Caco-2 (cell line): ENCODE measurements at regions not wholly inside any gene's neighbourhood (a gene's known extent, or its start where the extent isn't known, plus 50 kb on each side); places are given as distances from the start of the nearest gene placed in this dataset.

Source experiments
- BruUV-seq: library from RNA; stranded (reverse); fragments of 400-500 nt; replicated peaks from 2 replicates; lab custom pipeline; 2021; lab: Mats Ljungman, UMichigan
- CTCF ChIA-PET: fragments of 300-600 bp; sonication (Branson Sonifier 250); formaldehyde crosslinking; loops from one replicate; lab custom pipeline; 2022; ENCODE audit warnings: antibody characterized with exemption; lab: Charles Lee
- POLR2A ChIA-PET: fragments of 300-600 bp; sonication (Branson Sonifier 250); formaldehyde crosslinking; loops from one replicate; lab custom pipeline; 2022; ENCODE audit warnings: antibody characterized with exemption; lab: Charles Lee
- DNase-seq, 2 experiments: peaks; one replicate each; pipeline versions ENCODE4 v3.0.0 to v3.0.0-alpha.2; 2020 to 2022
- H3K27me3 ChIP-seq: replicated peaks from 2 replicates; pipeline ENCODE4 v1.6.0; 2011; ENCODE audit warnings: low read length; ENCODE audit not compliant: control insufficient read depth, insufficient read depth
- H3K36me3 ChIP-seq: 2 replicates; pipeline ENCODE4 v1.5.1; 2011; ENCODE audit warnings: low read length; ENCODE audit not compliant: control insufficient read depth, insufficient read depth
- H3K4me1 ChIP-seq: fragments of 250-450 bp; sonication (Bioruptor Pico); 2 replicates; pipeline ENCODE4 v1.5.1; 2020; ENCODE audit warnings: mild to moderate bottlenecking
- H3K4me3 ChIP-seq: 2 replicates; pipeline ENCODE4 v1.5.1; 2011; ENCODE audit warnings: low read depth, mild to moderate bottlenecking, control low read depth, low read length
- H3K9me3 ChIP-seq: fragments of 250-450 bp; sonication (Bioruptor Pico); 2 replicates; pipeline ENCODE4 v1.5.1; 2020; ENCODE audit warnings: mild to moderate bottlenecking, moderate library complexity
- H3K27ac Mint-ChIP-seq: one replicate; pipeline ENCODE4 v1.8.0; 2022; ENCODE audit warnings: mixed read lengths; ENCODE audit not compliant: unreplicated experiment
- H3K27me3 Mint-ChIP-seq: one replicate; pipeline ENCODE4 v1.8.0; 2022; ENCODE audit warnings: mixed read lengths; ENCODE audit not compliant: insufficient read depth, unreplicated experiment
- H3K36me3 Mint-ChIP-seq: one replicate; pipeline ENCODE4 v1.8.0; 2022; ENCODE audit warnings: mild to moderate bottlenecking, mixed read lengths; ENCODE audit not compliant: insufficient read depth, unreplicated experiment
- H3K4me1 Mint-ChIP-seq: one replicate; pipeline ENCODE4 v1.8.0; 2022; ENCODE audit warnings: low read depth, mixed read lengths; ENCODE audit not compliant: unreplicated experiment
- H3K4me3 Mint-ChIP-seq: one replicate; pipeline ENCODE4 v1.8.0; 2022; ENCODE audit warnings: mild to moderate bottlenecking, moderate library complexity, mixed read lengths; ENCODE audit not compliant: unreplicated experiment
- H3K9me3 Mint-ChIP-seq: one replicate; pipeline ENCODE4 v1.8.0; 2022; ENCODE audit warnings: mixed read lengths; ENCODE audit not compliant: unreplicated experiment
- intact Hi-C: fragments of 100-400 bp; cut with micrococcal nuclease; formaldehyde crosslinking; loops from one replicate; pipeline ENCODE4 v1.10.0; 2022; ENCODE audit not compliant: unreplicated experiment
- TF ChIP-seq, protein P1 (sequence below), 2 experiments: fragments of 200-600 bp in 1 of 2; IDR thresholded peaks; 1 replicate in 1 of 2; 2 replicates in 1 of 2; pipeline versions ENCODE4 v1.5.1 to v1.8.0; 2011 to 2022; ENCODE audit warnings: antibody characterized with exemption in 1 of 2, control low read depth in 1 of 2, inconsistent platforms in 1 of 2, low read depth in 1 of 2, low read length in 1 of 2, mild to moderate bottlenecking in 1 of 2, moderate library complexity in 1 of 2; ENCODE audit not compliant: insufficient read depth in 1 of 2, severe bottlenecking in 1 of 2, unreplicated experiment in 1 of 2

- Histone ChIP-seq H3K4me1 (peaks cover 5% of the 10 kb centered on the region), H3K4me3 (no peak overlapping the region), H3K9me3 (peaks cover 3% of the 10 kb centered on the region; the same call in 1 of the 2 replicates), H3K27me3 (no peaks in the 10 kb centered on the region), H3K36me3 (no peaks in the 10 kb centered on the region)
- DNase-seq: no peak
- Mint-ChIP-seq H3K36me3 (no peaks in the 10 kb centered on the region), H3K9me3 (no peaks in the 10 kb centered on the region), H3K27ac (no peak overlapping the region), H3K4me3 (no peak overlapping the region), H3K4me1 (peaks cover 12% of the 10 kb centered on the region), H3K27me3 (no peaks in the 10 kb centered on the region)
- TF ChIP-seq, protein P1, sequence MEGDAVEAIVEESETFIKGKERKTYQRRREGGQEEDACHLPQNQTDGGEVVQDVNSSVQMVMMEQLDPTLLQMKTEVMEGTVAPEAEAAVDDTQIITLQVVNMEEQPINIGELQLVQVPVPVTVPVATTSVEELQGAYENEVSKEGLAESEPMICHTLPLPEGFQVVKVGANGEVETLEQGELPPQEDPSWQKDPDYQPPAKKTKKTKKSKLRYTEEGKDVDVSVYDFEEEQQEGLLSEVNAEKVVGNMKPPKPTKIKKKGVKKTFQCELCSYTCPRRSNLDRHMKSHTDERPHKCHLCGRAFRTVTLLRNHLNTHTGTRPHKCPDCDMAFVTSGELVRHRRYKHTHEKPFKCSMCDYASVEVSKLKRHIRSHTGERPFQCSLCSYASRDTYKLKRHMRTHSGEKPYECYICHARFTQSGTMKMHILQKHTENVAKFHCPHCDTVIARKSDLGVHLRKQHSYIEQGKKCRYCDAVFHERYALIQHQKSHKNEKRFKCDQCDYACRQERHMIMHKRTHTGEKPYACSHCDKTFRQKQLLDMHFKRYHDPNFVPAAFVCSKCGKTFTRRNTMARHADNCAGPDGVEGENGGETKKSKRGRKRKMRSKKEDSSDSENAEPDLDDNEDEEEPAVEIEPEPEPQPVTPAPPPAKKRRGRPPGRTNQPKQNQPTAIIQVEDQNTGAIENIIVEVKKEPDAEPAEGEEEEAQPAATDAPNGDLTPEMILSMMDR (IDR thresholded peaks at IDR 0.05; ENCODE audit: insufficient read depth in 1 of 2, low read depth in 1 of 2, low read length in 1 of 2, severe bottlenecking in 1 of 2, unreplicated experiment in 1 of 2): no peak
- intact Hi-C loops: no loop called here
- POLR2A ChIA-PET: no interaction called here
- no TSS peak for BruUV-seq
- CTCF ChIA-PET: no interaction called here
Observed at GRCh38 chr4:156227321-156227720, 273.7 kb upstream of the CTSO start.

DNA sequence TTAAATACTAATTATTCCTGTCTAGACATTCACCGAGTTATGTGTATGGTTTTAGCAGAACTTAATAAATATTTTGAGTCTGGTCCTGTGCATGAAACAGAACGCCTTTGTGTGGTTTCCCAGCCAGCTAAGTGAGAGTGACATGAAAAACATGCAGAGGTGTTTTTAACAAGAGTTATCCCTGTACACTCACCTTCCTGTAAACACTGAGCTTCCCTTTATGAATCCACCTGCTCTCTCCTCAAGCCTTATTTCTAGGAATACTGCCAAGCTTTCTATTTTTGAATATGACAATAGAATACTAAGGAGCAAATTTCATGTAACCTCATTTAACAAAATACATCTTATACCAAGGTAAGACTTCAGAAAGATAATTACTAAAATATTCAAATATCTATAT lies 270.3 kb upstream of the CTSO start:
- no TSS peak for BruUV-seq
- Mint-ChIP-seq H3K9me3 (peaks cover 16% of the 10 kb centered on the region), H3K27me3 (no peaks in the 10 kb centered on the region), H3K27ac (no peak overlapping the region), H3K4me3 (no peak overlapping the region), H3K4me1 (peaks cover 12% of the 10 kb centered on the region), H3K36me3 (no peaks in the 10 kb centered on the region)
- TF ChIP-seq, protein P1 (IDR thresholded peaks at IDR 0.05; ENCODE audit: insufficient read depth in 1 of 2, low read depth in 1 of 2, low read length in 1 of 2, severe bottlenecking in 1 of 2, unreplicated experiment in 1 of 2): no peak
- H3K27me3 ChIP-seq: no peaks in the 10 kb centered on the region
- no peaks in the 10 kb centered on the region for H3K36me3 ChIP-seq
- DNase-seq: no peak
- peaks cover 5% of the 10 kb centered on the region for H3K4me1 ChIP-seq
- no peak overlapping the region for H3K4me3 ChIP-seq
- POLR2A ChIA-PET: interaction anchor here (0.6 kb wide), 1 partner anchor 14 kb away, joined by 7 read pairs; no protein-coding TSS in a partner anchor
- intact Hi-C loops: loop anchor here (2.0 kb wide), 1 partner anchor 33 kb away; no protein-coding TSS in a partner anchor
- H3K9me3 ChIP-seq: peaks cover 3% of the 10 kb centered on the region
- CTCF ChIA-PET: no interaction called here

DNA sequence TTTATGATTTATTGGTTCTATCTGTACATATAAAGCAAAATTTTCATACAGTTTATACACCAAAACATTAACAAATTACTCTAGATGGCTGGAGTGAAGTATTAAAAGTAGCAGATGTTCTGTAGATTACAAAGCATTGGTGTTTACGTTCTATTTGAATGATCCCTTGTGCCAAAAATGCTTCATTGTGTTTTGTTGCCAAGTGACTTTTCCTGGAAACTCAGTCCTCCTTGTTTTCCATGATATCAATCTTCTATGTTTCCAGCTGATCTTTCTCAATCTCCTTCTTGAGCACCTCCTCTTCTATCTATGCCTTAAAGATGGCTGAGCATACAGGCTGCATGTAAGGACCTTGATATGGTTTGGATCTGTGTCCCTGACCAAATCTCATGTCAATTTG lies 263.6 kb upstream of the CTSO start:
- no peak overlapping the region for H3K27ac Mint-ChIP-seq
- no peaks in the 10 kb centered on the region for H3K27me3 ChIP-seq
- peaks cover 33% of the 10 kb centered on the region for H3K9me3 Mint-ChIP-seq
- no peak for DNase-seq
- intact Hi-C loops: no loop called here
- H3K4me1 ChIP-seq: no peaks in the 10 kb centered on the region
- no peaks in the 10 kb centered on the region for H3K36me3 Mint-ChIP-seq
- H3K9me3 ChIP-seq: peaks cover 4% of the 10 kb centered on the region
- TF ChIP-seq, protein P1 (IDR thresholded peaks at IDR 0.05; ENCODE audit: insufficient read depth in 1 of 2, low read depth in 1 of 2, low read length in 1 of 2, severe bottlenecking in 1 of 2, unreplicated experiment in 1 of 2): no peak
- no peak overlapping the region for H3K4me3 ChIP-seq
- H3K36me3 ChIP-seq: no peaks in the 10 kb centered on the region
- H3K4me1 Mint-ChIP-seq: no peaks in the 10 kb centered on the region
- ChIA-PET CTCF (no interaction called here), POLR2A (no interaction called here)
- no peak overlapping the region for H3K4me3 Mint-ChIP-seq
- no peaks in the 10 kb centered on the region for H3K27me3 Mint-ChIP-seq
- BruUV-seq: no TSS peak
